ENCODE measurements at regions not wholly inside any gene's neighbourhood (a gene's known extent, or its start where the extent isn't known, plus 50 kb on each side); places are given as distances from the start of the nearest gene placed in this dataset.

GRCh38 chr1:232459087-232459486 lies 170.8 kb downstream of the SIPA1L2 start:
- no peaks in the 10 kb centered on the region for H3K9me3 ChIP-seq (ENCODE audit: low read length)
- no peaks in the 10 kb centered on the region for H3K27me3 ChIP-seq (ENCODE audit: insufficient read depth, low read length)
- peaks cover 43% of the 10 kb centered on the region for H3K4me1 ChIP-seq (ENCODE audit: insufficient read depth, low read length)
- peaks cover 44% of the 10 kb centered on the region for H3K36me3 ChIP-seq (ENCODE audit: insufficient read depth, low read length)
- H2AFZ ChIP-seq (ENCODE audit: low read depth, low read length), result no peak overlapping the region
- no peak overlapping the region for H3K4me3 ChIP-seq (ENCODE audit: low read length)

- peaks cover 31% of the 10 kb centered on the region for H3K36me3 ChIP-seq (ENCODE audit: insufficient read depth, low read length)
- H3K4me1 ChIP-seq (ENCODE audit: insufficient read depth, low read length), result peaks cover 47% of the 10 kb centered on the region
- no peaks in the 10 kb centered on the region for H3K9me3 ChIP-seq (ENCODE audit: low read length)
- no peaks in the 10 kb centered on the region for H3K27me3 ChIP-seq (ENCODE audit: insufficient read depth, low read length)
- no peak overlapping the region for H3K4me3 ChIP-seq (ENCODE audit: low read length)
- H2AFZ ChIP-seq (ENCODE audit: low read depth, low read length), result no peak overlapping the region
Observed at GRCh38 chr1:232457595-232457994, 172.3 kb downstream of the SIPA1L2 start.

- Histone ChIP-seq H2AFZ (ENCODE audit: low read depth, low read length) (no peak overlapping the region), H3K4me1 (ENCODE audit: insufficient read depth, low read length) (peaks cover 39% of the 10 kb centered on the region), H3K27me3 (ENCODE audit: insufficient read depth, low read length) (no peaks in the 10 kb centered on the region), H3K9me3 (ENCODE audit: low read length) (no peaks in the 10 kb centered on the region), H3K36me3 (ENCODE audit: insufficient read depth, low read length) (peaks cover 32% of the 10 kb centered on the region), H3K4me3 (ENCODE audit: low read length) (no peak overlapping the region)
Observed at GRCh38 chr1:232456714-232457113, 173.2 kb downstream of the SIPA1L2 start.

GRCh38 chr1:232454227-232454886 lies 175.6 kb downstream of the SIPA1L2 start:
- peaks cover 19% of the 10 kb centered on the region for H3K36me3 ChIP-seq (ENCODE audit: insufficient read depth, low read length)
- H3K4me3 ChIP-seq (ENCODE audit: low read length), result no peak overlapping the region
- peaks cover 39% of the 10 kb centered on the region for H3K4me1 ChIP-seq (ENCODE audit: insufficient read depth, low read length)
- H3K9me3 ChIP-seq (ENCODE audit: low read length), result no peaks in the 10 kb centered on the region
- no peaks in the 10 kb centered on the region for H3K27me3 ChIP-seq (ENCODE audit: insufficient read depth, low read length)
- no peak overlapping the region for H2AFZ ChIP-seq (ENCODE audit: low read depth, low read length)

- Histone ChIP-seq H3K36me3 (ENCODE audit: insufficient read depth, low read length) (peaks cover 29% of the 10 kb centered on the region), H3K9me3 (ENCODE audit: low read length) (no peaks in the 10 kb centered on the region), H3K4me1 (ENCODE audit: insufficient read depth, low read length) (peaks cover 36% of the 10 kb centered on the region), H3K4me3 (ENCODE audit: low read length) (no peak overlapping the region), H3K27me3 (ENCODE audit: insufficient read depth, low read length) (no peaks in the 10 kb centered on the region), H2AFZ (ENCODE audit: low read depth, low read length) (no peak overlapping the region)
Observed at GRCh38 chr1:232452736-232453440, 177.0 kb downstream of the SIPA1L2 start.

- peaks cover 29% of the 10 kb centered on the region for H3K4me1 ChIP-seq (ENCODE audit: insufficient read depth, low read length)
- H3K27me3 ChIP-seq (ENCODE audit: insufficient read depth, low read length), result no peaks in the 10 kb centered on the region
- no peak overlapping the region for H2AFZ ChIP-seq (ENCODE audit: low read depth, low read length)
- peaks cover 30% of the 10 kb centered on the region for H3K36me3 ChIP-seq (ENCODE audit: insufficient read depth, low read length)
- H3K9me3 ChIP-seq (ENCODE audit: low read length), result no peaks in the 10 kb centered on the region
- H3K4me3 ChIP-seq (ENCODE audit: low read length), result no peak overlapping the region
Observed at GRCh38 chr1:232452117-232452516, 177.8 kb downstream of the SIPA1L2 start.

GRCh38 chr1:232451506-232451905 lies 178.4 kb downstream of the SIPA1L2 start:
- H3K36me3 ChIP-seq (ENCODE audit: insufficient read depth, low read length), result peaks cover 32% of the 10 kb centered on the region
- H3K9me3 ChIP-seq (ENCODE audit: low read length), result no peaks in the 10 kb centered on the region
- no peak overlapping the region for H3K4me3 ChIP-seq (ENCODE audit: low read length)
- no peaks in the 10 kb centered on the region for H3K27me3 ChIP-seq (ENCODE audit: insufficient read depth, low read length)
- peaks cover 24% of the 10 kb centered on the region for H3K4me1 ChIP-seq (ENCODE audit: insufficient read depth, low read length)
- no peak overlapping the region for H2AFZ ChIP-seq (ENCODE audit: low read depth, low read length)

- H2AFZ ChIP-seq (ENCODE audit: low read depth, low read length), result no peak overlapping the region
- peaks cover 36% of the 10 kb centered on the region for H3K36me3 ChIP-seq (ENCODE audit: insufficient read depth, low read length)
- no peak overlapping the region for H3K4me3 ChIP-seq (ENCODE audit: low read length)
- H3K4me1 ChIP-seq (ENCODE audit: insufficient read depth, low read length), result peaks cover 20% of the 10 kb centered on the region
- no peaks in the 10 kb centered on the region for H3K27me3 ChIP-seq (ENCODE audit: insufficient read depth, low read length)
- H3K9me3 ChIP-seq (ENCODE audit: low read length), result no peaks in the 10 kb centered on the region
Observed at GRCh38 chr1:232450615-232451014, 179.3 kb downstream of the SIPA1L2 start.

- no peak overlapping the region for H3K4me3 ChIP-seq (ENCODE audit: low read length)
- H3K27me3 ChIP-seq (ENCODE audit: insufficient read depth, low read length), result no peaks in the 10 kb centered on the region
- H2AFZ ChIP-seq (ENCODE audit: low read depth, low read length), result no peak overlapping the region
- peaks cover 59% of the 10 kb centered on the region for H3K36me3 ChIP-seq (ENCODE audit: insufficient read depth, low read length)
- H3K9me3 ChIP-seq (ENCODE audit: low read length), result no peaks in the 10 kb centered on the region
- no peaks in the 10 kb centered on the region for H3K4me1 ChIP-seq (ENCODE audit: insufficient read depth, low read length)
Observed at GRCh38 chr1:232447125-232447524, 182.8 kb downstream of the SIPA1L2 start.

GRCh38 chr1:232445361-232446106 lies 184.4 kb downstream of the SIPA1L2 start:
- Histone ChIP-seq H3K4me1 (ENCODE audit: insufficient read depth, low read length) (no peaks in the 10 kb centered on the region), H3K9me3 (ENCODE audit: low read length) (no peaks in the 10 kb centered on the region), H3K27me3 (ENCODE audit: insufficient read depth, low read length) (no peaks in the 10 kb centered on the region), H3K36me3 (ENCODE audit: insufficient read depth, low read length) (peaks cover 63% of the 10 kb centered on the region), H3K4me3 (ENCODE audit: low read length) (no peak overlapping the region), H2AFZ (ENCODE audit: low read depth, low read length) (no peak overlapping the region)

GRCh38 chr1:232443372-232443771 lies 186.6 kb downstream of the SIPA1L2 start:
- H2AFZ ChIP-seq (ENCODE audit: low read depth, low read length), result no peak overlapping the region
- H3K9me3 ChIP-seq (ENCODE audit: low read length), result no peaks in the 10 kb centered on the region
- peaks cover 78% of the 10 kb centered on the region for H3K36me3 ChIP-seq (ENCODE audit: insufficient read depth, low read length)
- H3K4me1 ChIP-seq (ENCODE audit: insufficient read depth, low read length), result peaks cover 7% of the 10 kb centered on the region
- no peak overlapping the region for H3K4me3 ChIP-seq (ENCODE audit: low read length)
- H3K27me3 ChIP-seq (ENCODE audit: insufficient read depth, low read length), result no peaks in the 10 kb centered on the region

GRCh38 chr1:232441036-232441411 lies 188.9 kb downstream of the SIPA1L2 start:
- H3K9me3 ChIP-seq (ENCODE audit: low read length), result no peaks in the 10 kb centered on the region
- peaks cover 87% of the 10 kb centered on the region for H3K36me3 ChIP-seq (ENCODE audit: insufficient read depth, low read length)
- H3K4me3 ChIP-seq (ENCODE audit: low read length), result no peak overlapping the region
- H2AFZ ChIP-seq (ENCODE audit: low read depth, low read length), result no peak overlapping the region
- peaks cover 23% of the 10 kb centered on the region for H3K4me1 ChIP-seq (ENCODE audit: insufficient read depth, low read length)
- H3K27me3 ChIP-seq (ENCODE audit: insufficient read depth, low read length), result no peaks in the 10 kb centered on the region

GRCh38 chr1:232440325-232441035 lies 189.5 kb downstream of the SIPA1L2 start:
- H3K27me3 ChIP-seq (ENCODE audit: insufficient read depth, low read length), result no peaks in the 10 kb centered on the region
- peaks cover 26% of the 10 kb centered on the region for H3K4me1 ChIP-seq (ENCODE audit: insufficient read depth, low read length)
- no peak overlapping the region for H3K4me3 ChIP-seq (ENCODE audit: low read length)
- H3K9me3 ChIP-seq (ENCODE audit: low read length), result no peaks in the 10 kb centered on the region
- peaks cover 86% of the 10 kb centered on the region for H3K36me3 ChIP-seq (ENCODE audit: insufficient read depth, low read length)
- H2AFZ ChIP-seq (ENCODE audit: low read depth, low read length), result no peak overlapping the region
